ENCODE measurements at regions not wholly inside any gene's neighbourhood (a gene's known extent, or its start where the extent isn't known, plus 50 kb on each side); places are given as distances from the start of the nearest gene placed in this dataset.

DNA sequence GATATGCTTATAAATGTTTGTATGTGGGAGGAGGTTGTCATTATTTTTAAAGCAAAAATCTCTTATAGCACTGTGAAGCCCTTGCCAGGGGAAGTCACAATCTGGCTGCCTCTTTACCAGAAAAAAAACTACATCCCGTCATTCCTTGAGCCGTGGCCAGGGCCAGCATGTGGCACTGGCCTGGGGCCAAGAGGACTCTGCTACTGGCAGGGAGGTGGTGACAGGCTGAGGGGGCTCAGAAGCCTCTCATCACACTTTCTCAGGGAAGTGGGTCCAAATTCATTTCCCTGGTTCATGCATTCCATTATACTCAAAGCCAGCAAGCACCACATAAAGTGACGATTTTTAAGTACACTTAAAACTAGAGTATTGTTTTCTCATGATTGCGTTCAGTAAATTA is 457.3 kb downstream of the ZNF608 start:
- TF ChIP-seq, protein P1, sequence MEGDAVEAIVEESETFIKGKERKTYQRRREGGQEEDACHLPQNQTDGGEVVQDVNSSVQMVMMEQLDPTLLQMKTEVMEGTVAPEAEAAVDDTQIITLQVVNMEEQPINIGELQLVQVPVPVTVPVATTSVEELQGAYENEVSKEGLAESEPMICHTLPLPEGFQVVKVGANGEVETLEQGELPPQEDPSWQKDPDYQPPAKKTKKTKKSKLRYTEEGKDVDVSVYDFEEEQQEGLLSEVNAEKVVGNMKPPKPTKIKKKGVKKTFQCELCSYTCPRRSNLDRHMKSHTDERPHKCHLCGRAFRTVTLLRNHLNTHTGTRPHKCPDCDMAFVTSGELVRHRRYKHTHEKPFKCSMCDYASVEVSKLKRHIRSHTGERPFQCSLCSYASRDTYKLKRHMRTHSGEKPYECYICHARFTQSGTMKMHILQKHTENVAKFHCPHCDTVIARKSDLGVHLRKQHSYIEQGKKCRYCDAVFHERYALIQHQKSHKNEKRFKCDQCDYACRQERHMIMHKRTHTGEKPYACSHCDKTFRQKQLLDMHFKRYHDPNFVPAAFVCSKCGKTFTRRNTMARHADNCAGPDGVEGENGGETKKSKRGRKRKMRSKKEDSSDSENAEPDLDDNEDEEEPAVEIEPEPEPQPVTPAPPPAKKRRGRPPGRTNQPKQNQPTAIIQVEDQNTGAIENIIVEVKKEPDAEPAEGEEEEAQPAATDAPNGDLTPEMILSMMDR (IDR thresholded peaks at IDR 0.05 in 8 of 11, conservative IDR thresholded peaks at IDR 0.05 in 3 of 11): no peak
- peak in 1 of 3 donors; percentile 21 for TF ChIP-seq POLR2AphosphoS5 (IDR thresholded peaks at IDR 0.05)
- TF ChIP-seq POLR2A (IDR thresholded peaks at IDR 0.05): no peak

Measured in spleen (tissue), 7 donors.